CD4-positive, alpha-beta T cell treated with Interferon alpha-2 for 1 hour (primary cell): ENCODE measurements at regions not wholly inside any gene's neighbourhood (a gene's known extent, or its start where the extent isn't known, plus 50 kb on each side); places are given as distances from the start of the nearest gene placed in this dataset.
"Not testable (repeated sequence)": the region's sequence is repeated elsewhere in the genome, so short reads cannot be mapped to it uniquely, and the experiment has no call there.

ENCODE experiments used
- DNase-seq, 2 donors: peaks; one replicate each; pipeline ENCODE4 v3.0.0-alpha.2; 2020 to 2022

- DNase-seq, result no peak
These were observed 142.2 kb upstream of the ZNF366 start for GRCh38 chr5:72649449-72649848.

DNA sequence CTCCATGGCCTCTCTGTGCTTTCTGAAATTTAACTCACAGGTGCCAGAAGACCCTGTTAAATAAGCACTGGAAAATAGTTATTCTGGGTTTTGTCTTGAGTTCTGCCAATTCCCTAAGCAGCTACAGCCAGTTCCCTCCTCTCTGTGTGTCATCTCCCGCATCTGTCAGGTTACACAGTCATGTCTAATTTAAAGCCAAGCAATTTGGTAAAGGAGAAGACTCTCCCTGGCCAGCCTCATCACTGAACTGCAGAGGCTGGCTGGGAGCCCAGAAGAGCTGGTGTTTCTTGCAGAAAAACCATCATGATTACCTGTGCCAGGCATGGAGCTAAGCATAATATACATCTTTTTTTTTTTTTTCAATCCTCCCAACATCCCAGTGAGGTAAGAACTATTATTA lies 141.3 kb upstream of the ZNF366 start:
- no peak for DNase-seq

DNA sequence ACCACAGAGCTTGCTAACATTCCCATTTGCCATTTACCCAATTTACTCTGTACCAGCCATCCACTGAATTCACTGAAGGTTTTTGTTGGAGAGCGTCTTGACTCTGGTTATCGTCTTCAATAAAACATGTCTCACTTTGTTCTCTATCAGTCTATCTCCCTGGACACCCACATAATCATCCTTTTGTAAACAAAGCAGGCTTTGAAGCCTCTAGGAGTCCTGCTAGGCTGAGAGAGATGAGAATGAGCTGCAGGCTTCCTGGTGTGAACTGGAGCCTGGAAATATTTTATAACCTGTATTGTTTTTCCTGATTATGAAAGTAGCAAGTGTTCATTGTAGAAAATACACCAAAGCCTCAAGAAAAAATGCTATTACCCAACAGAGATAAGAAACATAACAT lies 140.6 kb upstream of the ZNF366 start:
- no peak for DNase-seq

DNA sequence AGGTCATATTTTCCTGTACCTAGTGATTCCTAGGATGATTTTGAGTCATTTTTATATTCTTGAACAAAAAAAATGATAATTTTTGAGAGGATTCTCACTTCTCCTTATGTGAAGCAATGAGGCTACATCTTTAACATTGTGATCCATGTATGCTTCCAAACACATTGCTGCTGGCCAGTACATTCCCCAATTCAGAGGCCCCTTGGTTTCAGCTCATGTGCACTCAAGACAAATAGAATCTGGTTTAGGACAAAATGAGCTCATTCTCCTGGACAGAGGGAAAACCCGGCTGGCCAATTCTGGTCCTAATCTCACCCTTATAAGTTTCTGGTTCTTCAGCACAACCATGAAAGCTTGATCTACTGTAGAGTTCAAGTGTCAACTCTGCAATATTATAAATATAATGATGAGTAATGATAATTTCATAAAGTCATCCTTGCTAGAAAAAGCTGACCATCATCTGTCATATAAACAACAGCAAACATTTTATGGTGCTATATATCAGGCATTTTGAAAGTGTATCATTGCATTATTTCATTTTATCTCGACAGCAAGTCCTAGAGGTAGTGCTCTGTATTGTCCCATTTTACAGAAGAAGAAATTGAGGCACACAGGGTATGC lies 139.1 kb upstream of the ZNF366 start:
- DNase-seq, result no peak

DNA sequence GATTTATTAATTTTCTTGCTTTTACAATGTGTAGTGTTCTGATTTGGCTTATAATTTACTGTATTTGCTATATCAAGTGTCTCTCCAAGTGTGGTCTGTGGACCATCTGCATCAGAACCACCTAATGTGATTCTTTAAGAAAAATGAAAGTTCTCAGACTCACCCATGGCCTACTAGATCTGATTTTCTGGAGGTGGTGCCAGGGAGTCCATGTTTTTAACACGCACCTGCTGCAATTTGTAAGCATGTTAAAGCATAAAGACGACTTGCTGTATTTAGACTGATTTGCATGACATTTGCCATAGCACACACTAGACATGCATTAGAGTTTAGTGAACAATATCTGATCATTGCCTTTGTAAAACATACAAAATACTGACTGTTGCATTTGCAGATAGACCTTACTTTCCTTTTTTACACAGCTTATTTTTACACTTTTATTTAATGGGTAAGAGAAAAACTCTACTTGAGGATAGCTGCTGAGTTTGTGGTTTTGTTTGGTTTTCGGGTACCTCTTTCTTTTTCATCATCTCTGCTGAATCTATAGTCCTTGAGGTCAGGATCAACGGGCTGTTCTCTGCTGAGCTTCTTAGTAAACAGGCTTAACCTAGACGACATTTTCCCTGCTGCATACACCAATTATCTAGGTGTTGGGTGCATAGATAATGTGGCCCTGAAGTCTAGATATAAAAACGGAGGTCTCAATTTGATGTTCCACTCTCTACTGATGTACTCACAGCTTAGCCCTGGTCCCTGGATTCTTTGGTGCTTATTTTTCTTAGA lies 138.0 kb upstream of the ZNF366 start:
- no peak for DNase-seq

GRCh38 chr5:72644296-72644695 lies 137.1 kb upstream of the ZNF366 start:
- no peak for DNase-seq

DNA sequence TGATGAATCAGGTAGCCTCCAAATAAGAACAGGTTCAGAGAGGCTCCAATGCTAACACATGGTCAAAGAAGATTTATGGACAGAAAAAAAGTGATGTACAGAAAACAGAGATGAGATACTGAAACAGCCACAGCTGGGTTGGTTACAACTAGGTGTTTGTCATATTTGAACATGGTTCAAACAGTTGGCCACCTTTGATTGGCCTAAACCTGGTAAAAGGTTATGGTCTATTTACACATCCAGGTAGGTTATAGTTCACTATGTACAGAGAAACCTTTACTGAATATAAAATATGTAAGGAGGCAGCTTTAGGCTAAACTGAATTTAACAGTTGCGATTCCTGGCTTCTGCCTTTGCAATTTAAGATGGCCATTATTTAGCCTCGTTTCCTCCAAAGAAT lies 134.0 kb upstream of the ZNF366 start:
- no peak for DNase-seq

- DNase-seq, result no peak
These were observed 129.8 kb upstream of the ZNF366 start for GRCh38 chr5:72637058-72637457.

GRCh38 chr5:72636565-72636964 lies 129.4 kb upstream of the ZNF366 start:
- not testable (repeated sequence) for DNase-seq

DNA sequence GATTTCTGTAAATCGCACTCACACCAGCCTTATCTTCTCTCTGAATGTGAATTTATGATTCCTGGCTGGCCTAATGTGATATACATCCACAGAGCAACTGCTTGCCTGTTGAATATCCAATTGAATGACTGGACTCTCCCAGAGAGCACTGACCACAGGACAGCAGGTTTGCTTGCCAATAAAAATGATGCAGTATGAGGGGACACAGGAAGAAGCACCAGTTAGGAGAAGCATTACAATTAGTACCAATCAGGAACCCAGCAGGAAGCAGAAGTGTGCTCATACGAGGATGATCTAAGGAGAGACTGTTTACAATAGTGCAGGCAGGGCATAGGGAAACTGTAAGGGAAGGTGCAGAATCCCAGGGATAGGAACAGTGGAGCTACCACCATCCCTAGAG lies 127.2 kb upstream of the ZNF366 start:
- DNase-seq, result no peak

DNA sequence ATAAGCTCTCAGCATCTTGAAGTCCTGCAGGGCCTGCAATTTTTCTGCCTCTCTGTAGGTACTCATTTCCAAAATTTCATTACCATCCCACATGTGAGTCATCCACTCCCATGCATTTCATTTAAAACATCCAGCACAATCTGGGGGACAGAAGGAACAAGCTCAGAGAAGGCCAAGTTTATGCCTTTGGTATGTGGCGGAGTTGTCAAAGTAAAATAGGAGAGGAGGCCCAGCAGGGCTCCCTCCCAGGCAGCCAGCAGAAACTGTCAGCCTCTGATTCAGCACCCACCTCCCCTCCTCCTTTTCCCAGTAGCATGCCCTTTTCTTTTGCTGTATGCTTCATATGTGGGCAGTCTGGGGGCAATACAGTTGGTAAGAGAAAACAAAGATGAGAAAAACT lies 126.4 kb upstream of the ZNF366 start:
- no peak for DNase-seq

DNA sequence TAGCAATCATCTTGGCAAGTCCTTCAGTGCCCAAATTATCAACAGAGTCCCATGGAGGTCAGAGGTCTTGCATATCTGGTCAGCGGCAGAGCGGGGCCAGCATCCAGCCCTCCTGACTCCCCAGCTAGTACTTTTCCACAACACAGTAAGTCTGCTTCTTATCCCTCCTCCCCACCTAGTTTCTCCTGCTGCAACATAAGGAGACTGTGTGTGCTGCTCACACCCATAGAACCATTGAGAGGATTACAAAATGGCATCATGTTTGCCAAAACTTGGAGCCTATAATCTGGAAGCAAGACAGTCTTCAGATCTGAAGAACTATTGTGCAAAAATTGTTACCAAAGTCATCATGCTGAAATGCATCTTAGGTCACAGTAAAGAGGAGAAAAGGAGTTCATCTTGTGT lies 125.8 kb upstream of the ZNF366 start:
- DNase-seq, result no peak

GRCh38 chr5:72630721-72631120 lies 123.5 kb upstream of the ZNF366 start:
- no peak for DNase-seq

- DNase-seq, result no peak
These were observed 122.9 kb upstream of the ZNF366 start for GRCh38 chr5:72630081-72630480.

- DNase-seq, result no peak
These were observed 121.7 kb upstream of the ZNF366 start for GRCh38 chr5:72628771-72629371.

DNA sequence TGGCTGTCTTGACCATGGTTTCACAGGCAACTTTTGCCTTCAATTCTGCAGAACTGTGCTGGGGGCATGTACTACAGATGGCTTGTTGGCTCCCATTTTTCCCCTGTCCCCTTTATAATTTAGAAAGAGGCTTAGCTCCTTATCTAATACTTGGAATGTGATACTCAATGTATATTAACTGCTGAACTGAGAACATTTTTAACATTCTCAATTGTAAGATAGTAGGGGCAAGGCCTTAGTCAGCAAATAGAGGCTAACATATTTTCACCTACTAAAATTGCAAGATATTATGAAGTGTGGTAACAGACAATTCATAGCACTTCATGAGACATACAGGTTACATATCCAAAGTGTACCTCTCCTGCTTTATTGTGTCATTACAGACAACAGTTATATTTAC lies 118.1 kb upstream of the ZNF366 start:
- no peak for DNase-seq

DNA sequence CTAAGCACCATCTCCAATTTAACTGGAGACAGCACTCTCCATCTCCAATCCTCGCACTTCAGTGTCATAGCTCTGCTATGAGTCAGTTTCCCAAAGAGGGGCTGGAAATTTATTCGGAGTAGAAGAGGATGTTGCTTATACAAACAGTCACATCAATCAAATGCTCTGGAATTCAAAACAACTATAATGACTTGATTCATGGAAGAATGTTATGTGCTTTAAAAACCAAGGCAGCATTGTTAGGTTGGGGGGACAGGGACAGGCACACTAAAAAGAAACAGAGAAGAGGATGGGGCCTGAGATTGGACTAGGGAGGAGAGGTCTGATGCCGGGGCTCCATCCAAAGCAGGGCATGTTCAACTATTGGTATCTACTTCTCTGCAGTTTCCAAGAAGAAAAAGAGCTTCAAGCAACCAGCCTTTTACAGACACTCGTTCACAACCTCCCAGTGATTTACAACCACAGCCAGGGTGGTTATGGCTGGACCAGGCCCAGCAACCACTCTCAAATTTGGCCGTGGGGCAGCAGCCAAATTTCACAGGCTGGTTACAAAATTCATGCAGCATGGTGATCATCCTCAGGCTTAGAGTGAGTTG lies 117.5 kb upstream of the ZNF366 start:
- no peak for DNase-seq

DNA sequence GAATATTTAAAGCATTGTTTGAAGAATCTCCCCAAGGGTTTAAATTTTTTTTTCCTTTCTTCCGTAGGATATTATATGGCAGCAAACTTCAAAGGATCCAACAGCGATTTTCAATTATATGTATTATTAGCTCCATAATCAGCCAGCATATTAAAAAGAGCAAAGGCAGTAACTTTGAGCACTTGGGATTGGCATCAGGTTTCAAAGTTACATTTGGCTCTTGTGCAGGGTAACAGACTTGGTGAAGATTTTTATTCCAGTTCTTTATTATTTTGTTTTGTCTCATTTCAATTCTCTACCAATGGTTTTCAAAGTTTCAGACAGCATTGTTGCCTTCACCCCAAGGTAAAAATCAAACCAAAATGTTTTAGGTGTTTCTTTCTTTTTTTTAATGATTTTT lies 116.7 kb upstream of the ZNF366 start:
- no peak for DNase-seq

DNA sequence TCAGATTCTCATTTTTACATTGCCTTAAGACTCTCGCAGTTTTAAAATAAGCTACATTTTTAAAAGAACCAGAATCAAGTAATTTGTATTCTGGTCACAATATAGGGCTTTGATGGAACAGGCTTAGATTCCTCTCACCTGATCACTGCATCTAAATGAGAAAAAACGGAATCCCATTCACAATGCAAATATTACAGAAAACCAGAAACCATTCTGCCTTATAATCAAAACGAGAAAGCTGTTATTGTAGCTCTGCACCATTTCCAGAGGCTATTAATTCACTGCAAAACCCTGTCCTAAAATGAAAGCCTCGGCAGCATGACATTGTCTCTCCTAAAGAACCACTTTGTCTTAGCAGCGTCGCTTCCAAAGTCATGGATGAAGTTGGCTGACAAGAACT lies 116.1 kb upstream of the ZNF366 start:
- no peak for DNase-seq

GRCh38 chr5:72622170-72622760 lies 115.1 kb upstream of the ZNF366 start:
- DNase-seq, result no peak

DNA sequence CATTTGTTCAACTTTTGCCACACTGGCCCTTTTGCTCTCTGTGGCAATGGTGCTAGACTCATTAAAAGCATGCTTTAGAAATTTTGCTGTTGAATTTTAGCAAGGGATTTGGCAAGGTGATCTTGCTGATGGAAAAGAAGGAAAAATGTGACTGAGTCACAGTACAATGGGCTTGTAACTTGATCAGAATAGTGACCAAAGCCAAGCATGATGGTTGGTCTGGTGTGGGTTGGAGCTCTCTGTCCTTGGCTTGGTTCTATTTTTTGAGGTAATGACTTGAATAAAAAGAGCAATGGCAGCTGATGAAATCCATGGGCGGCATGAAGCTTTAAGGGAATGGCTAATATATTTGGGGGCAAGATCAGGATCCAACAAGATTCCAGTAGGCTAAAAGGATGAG lies 114.4 kb upstream of the ZNF366 start:
- no peak for DNase-seq

DNA sequence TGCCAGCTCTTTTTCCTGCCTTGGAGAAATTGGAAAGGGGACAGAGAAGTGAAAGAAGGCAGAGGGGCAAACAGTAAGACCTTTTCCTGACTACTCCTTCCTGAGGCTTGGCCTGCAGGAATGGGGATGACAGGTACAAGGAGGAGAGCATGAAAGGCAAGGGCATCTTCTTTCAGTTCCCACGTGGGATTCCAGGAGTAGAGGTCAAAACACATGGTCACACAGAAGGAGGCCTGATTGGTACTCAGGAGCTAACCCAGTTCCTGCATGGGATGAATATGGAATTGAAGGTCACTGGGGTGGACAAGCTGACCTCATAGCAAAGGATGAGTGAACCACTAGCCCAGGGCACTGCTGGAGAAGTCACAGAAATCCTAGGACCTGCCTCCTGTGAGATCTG lies 112.5 kb upstream of the ZNF366 start:
- no peak for DNase-seq

GRCh38 chr5:72619251-72619650 lies 112.0 kb upstream of the ZNF366 start:
- no peak for DNase-seq

DNA sequence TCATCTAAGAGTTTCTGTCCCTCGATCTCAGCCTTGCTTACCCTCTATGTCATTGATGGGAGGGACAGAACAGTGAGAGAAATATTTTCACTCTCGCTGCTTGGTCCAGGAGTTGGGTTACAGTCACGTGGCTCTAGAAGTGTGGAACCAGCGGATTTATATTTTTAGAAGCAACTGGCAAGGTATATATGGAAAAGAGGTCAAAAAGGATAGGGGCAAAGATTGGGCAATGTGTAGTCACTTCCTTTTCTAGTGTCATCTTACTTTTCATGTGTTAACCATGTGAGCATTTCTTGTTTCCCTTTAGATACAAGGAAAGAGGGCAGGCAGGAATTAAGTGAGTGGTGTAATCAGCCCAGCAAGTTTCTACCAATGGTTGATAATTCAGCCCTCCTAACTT lies 111.5 kb upstream of the ZNF366 start:
- DNase-seq, result no peak
